ENCODE measurements at regions not wholly inside any gene's neighbourhood (a gene's known extent, or its start where the extent isn't known, plus 50 kb on each side); places are given as distances from the start of the nearest gene placed in this dataset.

- Histone ChIP-seq H3K36me3 (no peaks in the 10 kb centered on the region), H3K4me3 (no peak overlapping the region), H3K9me3 (no peaks in the 10 kb centered on the region), H3K27me3 (no peaks in the 10 kb centered on the region), H3K27ac (no peak overlapping the region), H3K4me1 (no peaks in the 10 kb centered on the region)
- no peak for TF ChIP-seq CTCF (IDR thresholded peaks at IDR 0.05)
- no peak for TF ChIP-seq POLR2A (IDR thresholded peaks at IDR 0.05)
- no peak for DNase-seq
Observed at GRCh38 chrX:142686653-142687283, 339.0 kb upstream of the SPANXN4 start.

GRCh38 chrX:142686206-142686605 is 339.5 kb upstream of the SPANXN4 start:
- Histone ChIP-seq H3K27ac (no peak overlapping the region), H3K4me3 (no peak overlapping the region)

GRCh38 chrX:142680038-142680437 is 345.7 kb upstream of the SPANXN4 start:
- TF ChIP-seq CTCF (IDR thresholded peaks at IDR 0.05) (no peak), POLR2A (IDR thresholded peaks at IDR 0.05) (no peak)

More at GRCh38 chrX:142686206-142686605, 339.5 kb upstream of the SPANXN4 start:
- no peaks in the 10 kb centered on the region for H3K9me3 ChIP-seq
- H3K4me1 ChIP-seq: no peaks in the 10 kb centered on the region
- no peak for DNase-seq
- TF ChIP-seq POLR2A (IDR thresholded peaks at IDR 0.05) (no peak), CTCF (IDR thresholded peaks at IDR 0.05) (no peak)
- H3K27me3 ChIP-seq: no peaks in the 10 kb centered on the region
- H3K36me3 ChIP-seq: no peaks in the 10 kb centered on the region

GRCh38 chrX:142671036-142671435 is 354.7 kb upstream of the SPANXN4 start:
- no peaks in the 10 kb centered on the region for H3K4me1 ChIP-seq
- H3K27me3 ChIP-seq: no peaks in the 10 kb centered on the region
- H3K4me3 ChIP-seq: no peak overlapping the region
- TF ChIP-seq CTCF (IDR thresholded peaks at IDR 0.05): no peak
- no peak for TF ChIP-seq POLR2A (IDR thresholded peaks at IDR 0.05)
- no peaks in the 10 kb centered on the region for H3K36me3 ChIP-seq
- H3K27ac ChIP-seq: no peak overlapping the region
- H3K9me3 ChIP-seq: peaks cover 0 to 3% (median 0%) of the 10 kb centered on the region in 4 donors
- no peak for DNase-seq

More at GRCh38 chrX:142680038-142680437, 345.7 kb upstream of the SPANXN4 start:
- no peaks in the 10 kb centered on the region for H3K9me3 ChIP-seq
- H3K27ac ChIP-seq: no peak overlapping the region
- H3K27me3 ChIP-seq: no peaks in the 10 kb centered on the region
- no peak for DNase-seq
- no peaks in the 10 kb centered on the region for H3K36me3 ChIP-seq
- no peaks in the 10 kb centered on the region for H3K4me1 ChIP-seq
- H3K4me3 ChIP-seq: no peak overlapping the region

- no peak overlapping the region for H3K4me3 ChIP-seq
- H3K27ac ChIP-seq: no peak overlapping the region
- no peaks in the 10 kb centered on the region for H3K9me3 ChIP-seq
- DNase-seq: peak in 2 of 3 donors; percentile 70 to 81
- H3K4me1 ChIP-seq: no peaks in the 10 kb centered on the region
- H3K36me3 ChIP-seq: no peaks in the 10 kb centered on the region
- no peaks in the 10 kb centered on the region for H3K27me3 ChIP-seq
- no peak for TF ChIP-seq POLR2A (IDR thresholded peaks at IDR 0.05)
- peak in 2 of 6 experiments; percentile 23 to 30 for TF ChIP-seq CTCF (IDR thresholded peaks at IDR 0.05)
Observed at GRCh38 chrX:142663330-142664095, 362.2 kb upstream of the SPANXN4 start.
